NCI-H446 treated with DMSO at 0.1 percent for 48 hours (cell line): ENCODE measurements at regions not wholly inside any gene's neighbourhood (a gene's known extent, or its start where the extent isn't known, plus 50 kb on each side); places are given as distances from the start of the nearest gene placed in this dataset.

Experiments
- DNase-seq: peaks from one replicate; lab custom pipeline; 2025; lab: John Stamatoyannopoulos, UW

- DNase-seq: no peak
Measured at GRCh38 chr3:154060238-154061000, 60.8 kb upstream of the ARHGEF26 start.

GRCh38 chr3:154061001-154061370 lies 60.2 kb upstream of the ARHGEF26 start:
- no peak for DNase-seq

DNA sequence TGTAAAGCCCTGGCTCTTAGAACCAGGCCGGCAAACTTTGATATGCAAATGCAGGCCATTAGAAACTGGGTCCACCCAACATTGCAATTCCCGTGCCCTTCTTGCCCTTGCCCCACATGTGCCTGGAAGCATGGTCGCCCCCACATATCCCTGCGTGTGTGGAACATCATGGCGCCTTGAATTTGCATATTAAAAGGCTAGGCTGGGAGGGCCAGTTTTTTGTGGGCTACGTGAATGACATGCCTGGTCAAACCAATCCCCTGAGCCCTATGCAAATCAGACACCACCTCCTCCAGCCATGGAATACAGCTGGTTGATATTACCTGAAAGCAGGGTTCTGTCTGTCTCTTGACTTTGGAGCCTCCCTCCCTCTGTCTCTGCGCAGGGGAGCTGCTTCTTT lies 58.7 kb upstream of the ARHGEF26 start:
- no peak for DNase-seq

DNA sequence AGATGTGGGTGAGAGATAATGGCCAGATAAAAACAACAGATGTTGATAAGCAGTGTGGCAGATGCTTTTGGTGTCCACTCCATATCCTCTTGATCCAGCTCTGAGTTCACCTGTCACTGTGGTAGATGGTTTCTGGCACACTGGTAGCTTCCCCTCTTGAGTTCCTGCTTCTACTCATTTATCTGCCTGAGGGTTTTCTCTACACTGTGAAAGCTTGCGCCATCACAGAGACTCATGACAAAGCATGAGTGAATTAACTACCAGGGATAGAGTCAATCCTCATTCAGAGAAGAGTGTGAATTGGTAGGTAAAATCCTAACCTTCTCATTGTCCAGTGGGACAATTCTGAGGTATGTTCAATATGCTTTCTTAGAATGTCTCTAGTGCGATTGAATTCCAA lies 50.0 kb upstream of the ARHGEF26 start:
- no peak for DNase-seq
